PC-3 (cell line): ENCODE measurements at regions not wholly inside any gene's neighbourhood (a gene's known extent, or its start where the extent isn't known, plus 50 kb on each side); places are given as distances from the start of the nearest gene placed in this dataset.

Source experiments
- EZH2phosphoT487 ChIP-seq: fragments of 300-600 bp; sonication (generic); IDR thresholded peaks from 2 replicates; pipeline ENCODE4 v1.6.1; 2018; ENCODE audit warnings: mild to moderate bottlenecking, antibody characterized with exemption, low read length, borderline replicate concordance
- TF ChIP-seq, protein P1 (sequence below): fragments of 300-600 bp; sonication (generic); conservative IDR thresholded peaks from 2 replicates; pipeline ENCODE4 v1.5.1; 2017; ENCODE audit warnings: antibody characterized with exemption, low read depth, mild to moderate bottlenecking, low read length

DNA sequence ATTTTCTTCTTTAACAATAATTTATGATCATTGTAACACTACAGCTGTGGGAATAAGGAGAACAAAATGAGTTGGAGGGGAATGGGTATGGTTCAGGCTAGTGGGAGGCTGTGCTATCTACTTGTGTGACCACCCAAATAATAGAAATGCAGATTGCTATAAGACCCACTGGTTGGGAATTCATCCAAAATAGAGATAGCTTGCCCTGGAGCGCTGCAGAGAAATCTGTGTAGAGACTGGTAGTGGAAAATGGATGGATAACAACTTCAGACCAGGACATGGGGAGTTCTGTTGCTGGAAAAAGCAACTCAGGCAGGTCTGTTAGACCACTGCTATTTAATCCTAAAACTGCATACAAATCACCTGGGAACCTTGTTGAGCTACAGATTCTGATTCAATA, 137.1 kb upstream of the MKLN1 start:
- TF ChIP-seq, protein P1, sequence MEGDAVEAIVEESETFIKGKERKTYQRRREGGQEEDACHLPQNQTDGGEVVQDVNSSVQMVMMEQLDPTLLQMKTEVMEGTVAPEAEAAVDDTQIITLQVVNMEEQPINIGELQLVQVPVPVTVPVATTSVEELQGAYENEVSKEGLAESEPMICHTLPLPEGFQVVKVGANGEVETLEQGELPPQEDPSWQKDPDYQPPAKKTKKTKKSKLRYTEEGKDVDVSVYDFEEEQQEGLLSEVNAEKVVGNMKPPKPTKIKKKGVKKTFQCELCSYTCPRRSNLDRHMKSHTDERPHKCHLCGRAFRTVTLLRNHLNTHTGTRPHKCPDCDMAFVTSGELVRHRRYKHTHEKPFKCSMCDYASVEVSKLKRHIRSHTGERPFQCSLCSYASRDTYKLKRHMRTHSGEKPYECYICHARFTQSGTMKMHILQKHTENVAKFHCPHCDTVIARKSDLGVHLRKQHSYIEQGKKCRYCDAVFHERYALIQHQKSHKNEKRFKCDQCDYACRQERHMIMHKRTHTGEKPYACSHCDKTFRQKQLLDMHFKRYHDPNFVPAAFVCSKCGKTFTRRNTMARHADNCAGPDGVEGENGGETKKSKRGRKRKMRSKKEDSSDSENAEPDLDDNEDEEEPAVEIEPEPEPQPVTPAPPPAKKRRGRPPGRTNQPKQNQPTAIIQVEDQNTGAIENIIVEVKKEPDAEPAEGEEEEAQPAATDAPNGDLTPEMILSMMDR: no peak
- TF ChIP-seq EZH2phosphoT487: no peak
